Body of pancreas (tissue), 4 donors: ENCODE measurements at regions not wholly inside any gene's neighbourhood (a gene's known extent, or its start where the extent isn't known, plus 50 kb on each side); places are given as distances from the start of the nearest gene placed in this dataset.

Source experiments
- POLR2A ChIP-seq, 3 donors: fragments of 450-650 bp; IDR thresholded peaks; one replicate each; pipeline ENCODE4 v1.6.1; 2016; ENCODE audit warnings: antibody characterized with exemption in 3 of 3, mild to moderate bottlenecking in 2 of 3
- TF ChIP-seq, protein P1 (sequence below), 7 experiments: fragments of 450-650 bp in 4 of 7; fragments of 200-600 bp in 3 of 7; sonication (generic) in 3 of 7; IDR thresholded peaks; one replicate each; pipeline ENCODE4 v1.5.1; 2016 to 2019; ENCODE audit warnings: antibody characterized with exemption in 7 of 7

DNA sequence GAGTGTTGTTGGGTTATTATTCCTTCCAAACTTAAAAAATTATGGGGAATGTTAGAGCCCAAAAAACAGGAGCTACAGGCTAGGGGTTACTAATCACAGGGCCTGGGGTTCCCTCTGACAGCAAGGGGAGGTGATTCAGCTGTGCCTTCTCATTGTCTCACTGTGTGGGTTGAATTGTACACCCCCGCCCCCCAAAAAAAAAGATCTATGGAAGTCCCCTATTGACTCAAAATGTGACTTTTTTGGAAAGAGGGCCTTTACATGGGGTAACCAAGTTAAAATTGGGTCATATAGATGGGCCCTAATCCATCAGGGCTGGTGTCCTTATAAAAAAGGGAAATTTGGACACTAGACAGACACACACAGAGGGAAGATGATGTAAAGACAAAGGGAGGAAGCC is 190.2 kb downstream of the SOX9 start:
- TF ChIP-seq, protein P1, sequence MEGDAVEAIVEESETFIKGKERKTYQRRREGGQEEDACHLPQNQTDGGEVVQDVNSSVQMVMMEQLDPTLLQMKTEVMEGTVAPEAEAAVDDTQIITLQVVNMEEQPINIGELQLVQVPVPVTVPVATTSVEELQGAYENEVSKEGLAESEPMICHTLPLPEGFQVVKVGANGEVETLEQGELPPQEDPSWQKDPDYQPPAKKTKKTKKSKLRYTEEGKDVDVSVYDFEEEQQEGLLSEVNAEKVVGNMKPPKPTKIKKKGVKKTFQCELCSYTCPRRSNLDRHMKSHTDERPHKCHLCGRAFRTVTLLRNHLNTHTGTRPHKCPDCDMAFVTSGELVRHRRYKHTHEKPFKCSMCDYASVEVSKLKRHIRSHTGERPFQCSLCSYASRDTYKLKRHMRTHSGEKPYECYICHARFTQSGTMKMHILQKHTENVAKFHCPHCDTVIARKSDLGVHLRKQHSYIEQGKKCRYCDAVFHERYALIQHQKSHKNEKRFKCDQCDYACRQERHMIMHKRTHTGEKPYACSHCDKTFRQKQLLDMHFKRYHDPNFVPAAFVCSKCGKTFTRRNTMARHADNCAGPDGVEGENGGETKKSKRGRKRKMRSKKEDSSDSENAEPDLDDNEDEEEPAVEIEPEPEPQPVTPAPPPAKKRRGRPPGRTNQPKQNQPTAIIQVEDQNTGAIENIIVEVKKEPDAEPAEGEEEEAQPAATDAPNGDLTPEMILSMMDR (IDR thresholded peaks at IDR 0.05), result no peak
- no peak for TF ChIP-seq POLR2A (IDR thresholded peaks at IDR 0.05)
